ENCODE measurements at regions not wholly inside any gene's neighbourhood (a gene's known extent, or its start where the extent isn't known, plus 50 kb on each side); places are given as distances from the start of the nearest gene placed in this dataset.

DNA sequence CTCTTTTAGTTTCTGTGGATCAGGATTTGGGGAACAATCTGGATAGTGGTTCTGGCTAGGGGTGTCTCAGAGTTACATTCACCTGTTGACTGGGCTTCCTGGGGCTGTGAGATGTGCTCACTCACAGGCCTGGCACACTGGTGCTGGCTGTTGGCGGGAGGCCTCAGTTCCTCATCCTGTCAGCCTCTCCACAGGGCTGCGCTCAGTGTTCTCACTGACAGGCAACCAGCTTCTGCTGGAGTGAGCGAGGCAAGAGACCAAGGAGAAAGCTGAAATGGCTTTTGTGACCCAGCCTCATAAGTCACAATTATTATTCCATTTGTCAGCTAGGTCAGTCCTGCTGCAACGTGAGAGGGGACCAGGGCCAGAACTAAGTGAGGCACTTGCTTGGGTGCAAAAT is 180.6 kb upstream of the GLI2 start:
- DNase-seq = no peak

- DNase-seq = no peak
Observed at GRCh38 chr2:120556911-120557310, 178.8 kb upstream of the GLI2 start.

- no peak for DNase-seq
Observed at GRCh38 chr2:120558847-120559246, 176.8 kb upstream of the GLI2 start.

GRCh38 chr2:120559401-120559800 is 176.3 kb upstream of the GLI2 start:
- DNase-seq = no peak

DNA sequence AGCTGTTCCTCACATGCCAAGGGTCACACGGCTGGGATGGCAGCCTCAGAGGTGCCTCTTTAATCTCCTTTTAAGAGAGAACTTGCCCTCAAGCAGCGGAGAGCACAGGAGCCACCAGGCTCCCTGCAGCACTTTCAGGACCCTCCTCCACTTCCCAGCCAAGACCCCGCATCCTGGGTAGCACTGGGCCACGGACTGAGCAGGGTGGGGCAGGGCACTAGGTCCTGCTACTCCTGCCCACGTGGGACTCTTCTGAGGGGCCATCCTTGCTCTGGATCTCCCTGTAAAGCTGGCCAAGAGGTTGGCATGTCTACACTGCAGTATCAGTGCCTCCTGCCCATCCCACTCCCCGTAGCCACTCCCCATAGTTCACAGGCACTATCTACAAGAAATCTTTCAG is 175.3 kb upstream of the GLI2 start:
- DNase-seq = no peak

DNA sequence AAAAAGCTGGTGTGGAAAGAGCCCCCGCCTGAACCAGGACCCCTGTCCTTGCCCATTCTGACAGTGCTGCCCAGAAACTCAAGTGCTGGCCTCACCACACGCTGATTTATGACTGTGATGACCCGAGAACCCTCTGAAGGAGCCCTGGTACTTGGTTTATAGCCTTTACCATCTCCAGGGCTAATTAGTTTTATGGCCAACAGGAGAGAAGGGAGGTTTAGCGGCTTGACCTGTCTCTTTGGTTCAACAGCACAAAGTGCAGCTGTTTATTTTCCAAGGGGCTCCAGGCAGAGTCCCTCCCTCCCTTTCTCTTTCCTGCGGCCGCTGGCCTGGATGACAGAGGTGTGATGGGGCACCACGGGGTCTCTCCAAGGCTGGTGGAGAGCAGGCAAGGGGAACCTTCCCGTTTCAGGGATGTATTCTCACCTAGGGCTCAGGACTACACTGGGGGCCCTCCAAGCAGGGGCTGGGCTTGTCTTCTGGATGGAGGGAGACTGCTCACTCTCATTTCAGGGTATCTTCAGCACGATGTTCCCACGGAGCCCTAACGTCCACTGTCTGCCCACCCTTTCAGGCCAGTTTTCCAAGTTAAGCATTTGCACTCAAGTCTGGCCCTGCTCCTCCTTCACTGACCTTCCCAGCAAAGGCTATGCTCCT is 174.2 kb upstream of the GLI2 start:
- DNase-seq = no peak

- DNase-seq = no peak
Observed at GRCh38 chr2:120562218-120563005, 173.3 kb upstream of the GLI2 start.

DNA sequence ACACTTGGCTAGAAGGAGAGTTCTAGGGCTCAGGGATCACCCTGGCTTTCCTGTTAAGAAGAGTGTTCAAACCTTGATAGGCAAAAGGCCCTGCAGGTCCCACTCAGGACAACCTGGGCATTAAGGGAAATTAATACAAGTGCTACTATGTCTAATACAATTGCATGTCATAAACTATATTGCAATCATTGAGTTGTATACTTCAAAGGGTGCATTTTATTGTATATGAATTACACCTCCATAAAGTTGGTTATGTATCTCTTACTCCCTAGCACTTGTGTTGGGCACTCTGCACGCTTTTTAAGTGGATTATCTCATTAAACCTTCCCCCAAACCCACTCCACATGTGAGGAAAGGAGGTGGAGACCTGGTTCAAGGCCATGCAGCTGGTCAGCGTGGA is 172.1 kb upstream of the GLI2 start:
- no peak for DNase-seq

GRCh38 chr2:120564213-120565094 is 171.2 kb upstream of the GLI2 start:
- no peak for DNase-seq

- DNase-seq = no peak
Observed at GRCh38 chr2:120565095-120565460, 170.6 kb upstream of the GLI2 start.

- no peak for DNase-seq
Observed at GRCh38 chr2:120565929-120566328, 169.7 kb upstream of the GLI2 start.

DNA sequence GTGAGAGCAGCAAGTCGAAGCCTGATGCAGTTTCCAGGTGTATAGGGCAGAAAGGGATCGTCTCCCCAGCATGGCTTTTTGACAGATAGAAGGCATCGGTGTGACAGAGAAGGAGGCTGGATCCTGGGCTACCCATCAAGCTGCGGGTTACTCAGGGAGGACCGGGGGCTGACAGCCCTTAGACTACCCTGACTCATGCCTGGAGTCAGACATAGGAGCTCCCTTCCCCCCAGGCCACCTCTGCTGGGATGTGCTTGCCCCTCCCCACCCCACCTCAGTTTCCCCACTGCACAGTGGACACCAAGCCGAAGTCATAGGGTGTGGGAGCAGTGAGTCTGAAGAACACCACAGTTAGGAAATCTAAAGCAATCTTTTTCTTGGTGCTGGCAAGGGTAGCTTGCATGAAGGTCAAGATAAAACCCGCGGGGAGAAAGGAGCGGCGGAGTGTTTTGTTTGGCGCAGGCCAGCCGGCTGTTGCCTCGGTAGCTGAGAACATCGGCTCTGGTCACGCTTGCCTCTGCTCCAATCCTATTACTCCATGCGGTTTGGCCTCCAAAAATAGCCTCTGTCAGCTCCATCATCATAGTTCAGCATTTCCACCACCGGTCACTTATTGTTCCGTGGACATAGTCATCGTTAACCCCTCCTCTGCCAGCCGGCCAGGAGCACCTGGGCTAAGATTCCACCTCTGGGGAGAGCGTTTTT is 169.2 kb upstream of the GLI2 start:
- no peak for DNase-seq

DNA sequence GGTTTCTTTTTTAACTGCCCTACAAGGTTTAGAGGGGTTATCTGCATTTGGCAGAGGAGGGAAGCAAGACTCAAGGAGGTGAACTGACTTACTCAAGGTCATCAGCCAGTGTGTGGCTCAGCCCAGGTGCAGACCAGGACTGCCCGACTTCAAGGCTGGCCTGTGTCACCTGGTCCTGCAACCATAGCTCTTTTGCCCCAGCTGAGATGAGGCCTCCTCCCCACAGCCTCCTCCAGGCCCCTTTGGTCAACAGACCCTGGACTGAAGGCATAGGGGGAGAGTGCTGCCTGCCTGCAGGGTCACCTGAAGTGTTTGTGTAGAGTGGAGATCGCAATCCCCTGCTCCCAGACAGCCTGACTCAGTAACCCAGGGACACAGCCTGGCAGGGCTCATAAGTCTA is 168.5 kb upstream of the GLI2 start:
- no peak for DNase-seq

DNA sequence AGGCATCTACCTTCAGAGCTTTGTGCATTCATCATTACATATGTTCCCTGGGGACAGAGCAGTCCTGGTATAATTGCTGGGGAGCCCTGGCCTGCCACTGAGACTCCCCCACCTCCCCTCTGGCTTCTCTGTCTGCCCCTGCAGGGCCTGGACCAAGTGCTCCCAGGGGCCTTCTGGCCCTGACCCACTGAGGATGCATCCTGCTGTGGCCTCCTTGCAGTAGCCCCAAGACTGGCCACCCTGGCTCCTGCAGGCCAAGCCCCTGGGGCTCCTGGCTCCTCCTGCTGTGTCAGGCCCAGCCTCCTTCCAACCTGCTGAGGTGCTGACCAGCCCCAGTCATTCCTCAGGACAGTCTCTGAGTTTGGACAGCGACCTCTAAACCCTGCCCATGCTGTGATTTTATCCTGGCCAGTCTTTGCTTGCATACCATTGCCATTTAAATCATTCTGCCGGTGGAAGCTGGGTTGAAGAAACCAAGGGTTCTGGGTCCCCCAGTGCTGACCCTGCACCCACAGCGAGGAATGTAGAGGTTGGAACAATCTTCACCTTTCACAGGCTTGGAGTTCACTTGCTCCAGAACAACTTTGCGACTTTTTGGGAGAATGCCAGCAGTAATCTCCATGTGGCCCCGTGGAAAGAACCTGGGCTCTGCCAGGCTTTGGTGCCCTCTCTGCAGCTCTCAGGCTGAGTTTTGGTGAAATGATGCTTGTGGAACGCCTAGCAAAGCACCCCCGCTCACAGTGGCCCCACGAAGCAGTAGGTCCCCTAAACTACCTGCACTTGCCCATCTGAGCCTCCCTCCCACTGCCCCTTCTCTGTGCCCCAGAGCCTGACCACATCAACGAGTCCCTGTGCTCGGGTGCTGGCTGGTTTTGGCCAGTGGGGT is 167.3 kb upstream of the GLI2 start:
- no peak for DNase-seq

- no peak for DNase-seq
Observed at GRCh38 chr2:120568975-120569268, 166.7 kb upstream of the GLI2 start.

DNA sequence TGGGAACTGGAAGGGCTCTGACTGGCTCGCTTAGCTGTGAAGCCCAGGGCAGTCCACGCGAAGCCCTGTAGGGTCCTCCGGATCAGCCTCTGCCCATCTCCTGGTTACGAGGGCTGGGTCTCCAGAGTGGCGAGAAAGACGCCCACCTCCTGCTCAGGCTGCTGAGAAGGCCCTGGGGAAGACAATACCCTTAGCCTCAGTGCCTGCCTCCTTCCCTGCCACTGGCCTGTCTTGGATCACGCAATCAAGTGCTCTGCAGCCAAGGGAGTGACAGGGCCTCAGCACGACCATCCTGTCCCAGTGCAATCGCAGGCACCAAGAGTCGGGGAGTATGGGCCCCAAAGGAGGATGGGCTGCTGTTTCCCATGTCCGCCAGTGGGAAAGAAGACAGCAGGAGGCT is 165.7 kb upstream of the GLI2 start:
- no peak for DNase-seq

GRCh38 chr2:120570546-120570945 is 165.1 kb upstream of the GLI2 start:
- DNase-seq = no peak

DNA sequence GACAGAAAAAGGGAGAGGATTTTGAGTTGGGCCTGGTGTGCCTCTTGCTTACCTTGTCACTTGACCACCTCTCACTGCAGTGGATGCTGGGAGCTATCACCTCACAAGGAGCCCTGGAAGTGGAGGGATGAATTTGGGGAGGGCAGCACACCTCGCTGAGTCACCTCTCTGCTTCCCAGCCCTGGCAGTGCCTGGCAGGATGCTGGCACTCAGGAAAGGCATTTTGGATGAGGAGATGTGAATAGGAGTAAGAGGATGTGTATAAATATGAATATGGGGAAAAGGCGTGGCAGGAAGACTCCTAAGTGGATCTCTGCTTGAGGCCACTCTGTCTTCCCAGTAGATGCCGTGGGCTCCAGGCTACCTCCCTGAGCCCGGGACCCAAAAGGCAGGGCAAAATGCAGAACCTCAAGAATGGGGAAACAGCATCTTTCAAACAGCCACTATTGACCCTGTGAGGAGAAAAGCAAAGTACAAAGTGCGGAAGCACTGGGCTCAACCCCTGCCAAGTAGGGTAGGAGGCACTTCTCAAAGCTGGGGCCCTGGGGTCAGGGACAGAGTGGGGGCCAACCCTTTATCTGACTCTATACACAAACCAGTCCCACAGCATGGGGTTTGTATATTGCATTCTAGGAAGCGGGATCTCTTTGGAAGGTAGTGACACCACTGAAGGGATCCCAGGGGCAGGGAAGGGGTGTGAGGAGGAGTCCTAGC is 164.5 kb upstream of the GLI2 start:
- DNase-seq = no peak

GRCh38 chr2:120572226-120572625 is 163.4 kb upstream of the GLI2 start:
- DNase-seq = no peak

DNA sequence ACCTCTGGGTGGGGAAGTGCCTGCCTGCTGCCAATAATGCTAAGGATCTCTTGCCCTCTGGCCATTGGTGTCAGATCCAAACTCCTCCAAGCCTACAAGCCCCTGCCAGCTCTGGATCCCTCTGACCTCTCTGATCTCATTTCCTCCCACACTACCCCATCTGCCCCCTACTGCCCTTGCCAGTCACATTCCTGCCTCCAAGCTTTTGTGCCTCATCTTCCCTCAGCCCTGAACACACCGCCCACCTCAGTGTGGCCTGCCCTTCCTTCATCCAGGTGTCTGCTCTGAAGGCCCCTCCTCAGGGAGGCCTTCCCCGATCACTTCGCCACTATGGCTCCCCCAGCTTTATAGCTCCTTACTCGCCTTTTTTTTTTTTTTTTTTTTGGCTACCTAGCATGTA is 161.0 kb upstream of the GLI2 start:
- DNase-seq = no peak

DNA sequence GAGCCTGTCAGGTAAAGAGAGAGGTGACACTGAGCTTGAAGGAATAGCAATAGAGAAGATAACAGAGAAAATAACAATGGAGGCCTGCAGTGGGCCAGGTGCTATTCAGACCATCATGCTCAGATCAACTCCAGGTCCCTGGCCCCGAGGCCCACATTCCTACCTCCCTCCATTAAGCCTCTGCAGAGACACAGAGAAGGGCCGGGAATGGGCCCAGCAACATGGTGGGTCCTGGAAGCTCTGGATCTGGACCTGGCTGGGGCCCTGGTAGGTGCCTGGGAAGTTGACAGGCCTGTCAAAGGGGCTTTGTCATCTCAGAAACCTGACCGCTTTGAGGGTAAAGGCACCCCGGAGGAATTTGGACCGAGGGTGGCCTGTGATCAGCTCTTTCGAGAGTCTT is 159.7 kb upstream of the GLI2 start:
- no peak for DNase-seq
